Cardiac fibroblast (primary cell): ENCODE measurements at regions not wholly inside any gene's neighbourhood (a gene's known extent, or its start where the extent isn't known, plus 50 kb on each side); places are given as distances from the start of the nearest gene placed in this dataset.

Source experiments
- DNase-seq, 2 donors: peaks; one replicate each; pipeline versions ENCODE4 v3.0.0 to v3.0.0-alpha.2; 2010; ENCODE audit warnings: low read depth in 2 of 2
- H3K4me3 ChIP-seq, 2 donors: replicated peaks in 1 of 2; 1 replicate in 1 of 2; 2 replicates in 1 of 2; pipeline ENCODE4 v1.5.1; 2011; ENCODE audit warnings: low read depth in 2 of 2, low read length in 2 of 2, mild to moderate bottlenecking in 2 of 2, moderate library complexity in 1 of 2
- CTCF ChIP-seq: IDR thresholded peaks from one replicate; pipeline ENCODE4 v1.5.1; 2011; ENCODE audit warnings: low read depth, mild to moderate bottlenecking, low read length, inconsistent platforms

- H3K4me3 ChIP-seq = no peak overlapping the region
- peak; percentile 67 for TF ChIP-seq CTCF
- peak; percentile 84 to 90 for DNase-seq
Measured at GRCh38 chr2:39913648-39914461, 134.8 kb upstream of the THUMPD2 start.

GRCh38 chr2:39902103-39902502, 123.0 kb upstream of the THUMPD2 start:
- DNase-seq = peak; percentile 5 to 83
- no peak overlapping the region for H3K4me3 ChIP-seq
- no peak for TF ChIP-seq CTCF

GRCh38 chr2:39898934-39899333, 119.9 kb upstream of the THUMPD2 start:
- TF ChIP-seq CTCF = no peak
- peak in 1 of 2 donors; percentile 71 for DNase-seq
- H3K4me3 ChIP-seq = no peak overlapping the region

GRCh38 chr2:39897273-39897672, 118.2 kb upstream of the THUMPD2 start:
- no peak for DNase-seq
- no peak for TF ChIP-seq CTCF
- no peak overlapping the region for H3K4me3 ChIP-seq

GRCh38 chr2:39894082-39894481, 115.0 kb upstream of the THUMPD2 start:
- H3K4me3 ChIP-seq = no peak overlapping the region
- no peak for DNase-seq
- TF ChIP-seq CTCF = no peak

- no peak for TF ChIP-seq CTCF
- H3K4me3 ChIP-seq = no peak overlapping the region
- no peak for DNase-seq
Measured at GRCh38 chr2:39893616-39894015, 114.6 kb upstream of the THUMPD2 start.

GRCh38 chr2:39881948-39882347, 102.9 kb upstream of the THUMPD2 start:
- DNase-seq = no peak
- no peak overlapping the region for H3K4me3 ChIP-seq
- TF ChIP-seq CTCF = no peak
